Fibroblast of the aortic adventitia (primary cell): ENCODE measurements at regions not wholly inside any gene's neighbourhood (a gene's known extent, or its start where the extent isn't known, plus 50 kb on each side); places are given as distances from the start of the nearest gene placed in this dataset.

ENCODE experiments used
- DNase-seq: peaks from one replicate; pipeline ENCODE4 v3.0.0-alpha.2; 2010; ENCODE audit warnings: low read depth
- H3K4me3 ChIP-seq: 2 replicates; pipeline ENCODE4 v1.5.1; 2011; ENCODE audit warnings: low read depth, mild to moderate bottlenecking, control low read depth, low read length, moderate library complexity
- TF ChIP-seq, protein P1 (sequence below): IDR thresholded peaks from 2 replicates; pipeline ENCODE4 v1.5.1; 2011; ENCODE audit warnings: mild to moderate bottlenecking, low read length, control low read depth, inconsistent platforms; ENCODE audit not compliant: insufficient read depth

DNA sequence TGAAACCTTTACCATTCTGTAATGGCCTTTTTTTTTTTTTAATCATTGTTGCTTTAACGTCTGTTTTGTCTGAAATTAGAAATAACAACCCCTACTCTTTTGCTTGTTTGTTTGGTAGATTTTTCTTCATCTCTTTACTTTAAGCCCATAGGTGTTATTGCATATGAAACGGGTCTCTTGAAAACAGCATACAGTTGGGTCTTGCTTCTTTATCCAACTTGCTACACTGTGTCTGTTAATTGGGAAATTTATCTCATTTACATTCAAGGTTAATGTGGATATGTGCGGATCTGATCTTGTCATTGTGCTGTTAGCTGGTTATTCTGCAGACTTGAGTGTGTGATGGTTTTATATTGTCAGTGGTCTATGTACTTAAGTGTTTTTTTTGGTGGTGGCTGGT is 78.9 kb upstream of the COP1 start:
- DNase-seq: no peak
- TF ChIP-seq, protein P1, sequence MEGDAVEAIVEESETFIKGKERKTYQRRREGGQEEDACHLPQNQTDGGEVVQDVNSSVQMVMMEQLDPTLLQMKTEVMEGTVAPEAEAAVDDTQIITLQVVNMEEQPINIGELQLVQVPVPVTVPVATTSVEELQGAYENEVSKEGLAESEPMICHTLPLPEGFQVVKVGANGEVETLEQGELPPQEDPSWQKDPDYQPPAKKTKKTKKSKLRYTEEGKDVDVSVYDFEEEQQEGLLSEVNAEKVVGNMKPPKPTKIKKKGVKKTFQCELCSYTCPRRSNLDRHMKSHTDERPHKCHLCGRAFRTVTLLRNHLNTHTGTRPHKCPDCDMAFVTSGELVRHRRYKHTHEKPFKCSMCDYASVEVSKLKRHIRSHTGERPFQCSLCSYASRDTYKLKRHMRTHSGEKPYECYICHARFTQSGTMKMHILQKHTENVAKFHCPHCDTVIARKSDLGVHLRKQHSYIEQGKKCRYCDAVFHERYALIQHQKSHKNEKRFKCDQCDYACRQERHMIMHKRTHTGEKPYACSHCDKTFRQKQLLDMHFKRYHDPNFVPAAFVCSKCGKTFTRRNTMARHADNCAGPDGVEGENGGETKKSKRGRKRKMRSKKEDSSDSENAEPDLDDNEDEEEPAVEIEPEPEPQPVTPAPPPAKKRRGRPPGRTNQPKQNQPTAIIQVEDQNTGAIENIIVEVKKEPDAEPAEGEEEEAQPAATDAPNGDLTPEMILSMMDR: no peak

DNA sequence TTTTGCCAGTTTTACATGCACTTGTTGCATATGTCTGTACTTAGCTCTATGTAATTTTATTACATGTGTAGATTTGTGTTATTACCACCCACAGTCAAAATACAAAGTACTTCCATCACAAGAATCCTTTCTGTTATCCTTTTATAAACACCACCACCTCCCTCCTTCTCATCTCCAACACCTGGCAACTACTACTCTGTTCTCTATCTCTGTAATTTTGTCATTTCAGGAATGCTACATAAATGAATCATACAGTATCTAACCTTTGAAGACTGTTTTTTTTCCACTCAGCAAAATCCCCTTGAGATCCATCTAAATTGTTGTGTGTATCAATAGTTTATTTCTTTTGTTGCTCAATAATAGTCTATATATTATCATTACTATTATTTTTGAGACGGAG is 64.5 kb upstream of the COP1 start:
- TF ChIP-seq, protein P1: no peak
- no peak for DNase-seq

More for the DNA sequence above, 78.9 kb upstream of the COP1 start:
- H3K4me3 ChIP-seq: no peak overlapping the region

More for the DNA sequence above, 64.5 kb upstream of the COP1 start:
- no peak overlapping the region for H3K4me3 ChIP-seq
